HG02973 (cell line): ENCODE measurements at regions not wholly inside any gene's neighbourhood (a gene's known extent, or its start where the extent isn't known, plus 50 kb on each side); places are given as distances from the start of the nearest gene placed in this dataset.

Source experiments
- ATAC-seq: cut with Tn5 transposase; IDR thresholded peaks from one replicate; pipeline ENCODE4 v1.9.1; 2021; ENCODE audit warnings: moderate library complexity; ENCODE audit not compliant: unreplicated experiment

GRCh38 chr14:66056926-66057552 is 429.1 kb upstream of the CCDC196 start:
- no peak for ATAC-seq

DNA sequence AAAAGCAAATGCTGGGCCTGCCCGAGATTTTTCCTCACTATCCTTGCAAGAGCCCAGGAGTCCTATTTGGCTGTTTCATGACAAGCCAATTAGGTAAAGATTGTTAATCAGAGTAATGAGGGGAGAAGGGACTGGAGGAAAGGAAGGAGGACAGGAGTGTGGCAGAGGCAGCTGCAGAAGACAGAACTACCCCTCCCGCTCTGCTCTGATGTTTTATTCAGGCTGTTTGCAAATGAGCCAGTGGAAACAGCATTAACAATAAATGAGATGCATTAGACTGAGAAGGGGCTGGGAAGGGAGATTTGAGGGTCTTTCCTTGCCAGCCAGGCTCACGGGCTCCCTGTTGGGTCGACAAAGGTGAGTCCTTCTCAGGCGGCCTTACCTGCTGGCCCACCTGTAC is 421.0 kb upstream of the CCDC196 start:
- no peak for ATAC-seq

DNA sequence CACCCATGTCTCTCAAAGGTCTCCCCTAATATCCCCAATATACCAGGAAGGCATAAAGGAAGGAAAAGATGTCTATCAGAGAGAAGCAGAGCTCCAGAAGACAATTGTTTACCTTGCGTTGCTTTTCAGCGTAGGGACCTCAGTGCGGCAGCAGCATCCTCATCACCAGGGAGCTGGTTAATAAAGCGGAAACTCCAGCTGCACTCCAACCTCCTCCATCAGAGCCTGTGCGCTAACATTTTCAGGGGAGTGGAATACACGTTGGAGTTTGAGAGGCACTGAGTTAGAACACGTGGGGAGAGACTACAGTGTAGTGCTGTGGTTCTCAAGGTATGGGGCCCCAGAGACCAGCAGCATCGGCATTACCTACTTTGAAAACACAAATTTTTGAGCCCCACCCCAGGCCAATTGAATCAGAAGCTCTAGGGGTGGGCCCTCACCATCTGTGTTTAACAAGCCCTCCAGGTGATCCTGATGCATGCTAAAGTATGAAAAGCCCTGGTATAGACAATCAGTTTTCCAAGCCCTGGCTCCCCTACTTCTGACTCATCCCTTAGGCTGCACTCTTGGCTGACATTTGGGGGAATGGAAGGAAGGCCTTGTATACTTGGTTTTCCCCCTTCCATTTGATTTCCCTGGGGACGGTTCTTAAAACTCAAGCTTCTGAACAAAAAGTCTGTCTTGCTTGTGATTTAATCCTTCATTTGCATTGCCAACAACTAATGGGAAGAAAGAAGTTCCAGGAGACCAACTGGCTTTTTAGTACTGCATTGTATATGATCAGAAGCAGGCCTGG is 419.0 kb upstream of the CCDC196 start:
- no peak for ATAC-seq

- ATAC-seq: no peak
Measured at GRCh38 chr14:66069036-66069435, 417.1 kb upstream of the CCDC196 start.

- ATAC-seq: no peak
Measured at GRCh38 chr14:66069830-66070541, 416.2 kb upstream of the CCDC196 start.

DNA sequence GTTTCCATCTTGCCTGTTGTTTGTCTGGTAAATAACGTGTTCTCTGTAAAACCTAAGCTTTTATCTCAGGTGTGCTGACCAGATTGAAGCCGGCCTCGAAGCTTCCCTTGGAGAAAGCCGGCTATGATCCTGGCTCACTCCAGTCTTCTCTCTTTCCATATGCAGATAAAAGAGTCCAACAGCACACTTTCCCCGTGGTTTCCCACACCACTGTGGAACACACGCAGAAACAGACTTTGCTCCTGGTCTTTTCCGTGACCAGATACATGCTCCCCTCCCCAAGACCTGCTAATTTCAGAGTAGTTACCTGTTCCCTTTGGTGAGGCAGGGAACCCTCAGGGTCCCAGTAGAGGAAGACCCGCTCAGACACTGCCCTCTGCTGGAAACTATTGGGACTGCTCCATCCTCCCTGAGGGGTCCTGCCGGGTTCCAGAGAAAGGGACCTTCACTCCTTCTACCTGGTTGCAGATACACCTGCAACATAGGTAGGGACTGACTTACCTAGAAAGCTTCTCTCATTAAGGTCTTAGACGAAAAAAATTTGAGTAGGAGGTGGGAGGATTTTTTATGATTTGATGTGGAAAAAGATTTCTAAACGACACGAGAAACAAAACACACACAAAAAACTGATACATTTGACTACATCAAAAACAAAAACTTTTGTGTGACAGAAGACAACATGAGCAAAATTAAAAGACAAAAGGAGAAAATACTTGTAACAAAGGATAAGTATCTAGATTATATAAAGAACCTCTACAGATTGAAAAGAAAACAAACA is 415.4 kb upstream of the CCDC196 start:
- no peak for ATAC-seq

DNA sequence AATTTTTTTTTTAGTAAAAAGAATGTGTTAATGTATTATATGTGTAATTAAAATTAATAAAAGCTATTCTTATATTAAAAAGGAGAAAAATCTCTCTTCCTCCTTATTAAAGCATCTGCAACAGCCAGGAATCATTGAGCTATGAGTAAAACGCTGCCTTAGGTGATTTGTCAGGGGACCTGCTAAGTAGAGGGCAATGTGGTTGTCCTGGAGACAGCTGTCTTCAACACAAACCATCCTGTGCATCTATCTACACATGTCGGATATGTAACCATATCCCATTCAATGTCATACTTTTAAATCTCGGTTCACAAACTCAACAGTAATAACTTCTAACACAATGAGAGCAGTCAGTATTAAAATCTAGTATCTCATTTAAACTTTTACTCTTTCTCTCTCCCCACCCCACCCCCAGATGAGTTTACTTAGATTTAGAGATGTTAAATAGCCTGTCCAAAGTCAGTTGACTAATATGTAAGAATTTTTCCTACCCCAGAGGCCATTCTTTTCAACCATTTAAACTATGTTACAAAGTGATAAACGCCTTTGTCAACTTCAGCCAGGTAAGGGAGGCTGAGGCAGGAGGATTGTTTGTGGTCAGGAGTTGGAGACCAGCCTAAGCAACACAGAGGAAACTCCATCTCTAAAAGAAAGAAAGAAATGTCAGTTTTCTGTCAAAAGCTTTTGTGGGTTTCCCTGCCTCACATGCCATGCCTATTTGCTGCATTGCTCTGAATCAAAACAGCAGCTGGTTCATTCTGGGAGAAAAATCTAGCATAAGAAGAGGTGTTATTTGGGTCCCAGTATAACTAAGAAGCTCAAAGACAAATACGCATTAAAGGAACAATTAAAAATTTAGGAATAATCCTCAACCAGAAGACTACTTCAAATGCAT is 413.7 kb upstream of the CCDC196 start:
- no peak for ATAC-seq

DNA sequence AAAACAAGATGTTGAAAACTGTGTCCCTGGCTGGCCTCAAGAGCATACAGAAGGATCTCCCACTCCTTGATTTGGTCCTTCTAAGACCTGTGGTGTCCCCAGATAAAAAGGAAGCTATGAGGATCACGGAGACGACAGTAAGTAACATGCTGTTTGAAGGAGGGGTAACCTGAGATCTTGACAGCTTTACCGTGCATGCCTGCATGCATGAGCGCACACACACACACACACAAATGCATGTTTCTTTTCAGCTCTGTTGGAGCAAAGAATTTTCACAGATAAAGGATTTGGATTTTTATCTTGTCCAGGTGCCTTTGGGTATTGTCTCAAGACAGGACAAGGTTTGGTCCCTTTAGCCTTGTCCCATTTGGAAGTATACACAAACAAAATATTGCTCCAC is 411.6 kb upstream of the CCDC196 start:
- no peak for ATAC-seq

- no peak for ATAC-seq
Measured at GRCh38 chr14:66076176-66076575, 410.0 kb upstream of the CCDC196 start.

- ATAC-seq: no peak
Measured at GRCh38 chr14:66078006-66078405, 408.2 kb upstream of the CCDC196 start.

GRCh38 chr14:66081594-66082376 is 404.4 kb upstream of the CCDC196 start:
- ATAC-seq: no peak

DNA sequence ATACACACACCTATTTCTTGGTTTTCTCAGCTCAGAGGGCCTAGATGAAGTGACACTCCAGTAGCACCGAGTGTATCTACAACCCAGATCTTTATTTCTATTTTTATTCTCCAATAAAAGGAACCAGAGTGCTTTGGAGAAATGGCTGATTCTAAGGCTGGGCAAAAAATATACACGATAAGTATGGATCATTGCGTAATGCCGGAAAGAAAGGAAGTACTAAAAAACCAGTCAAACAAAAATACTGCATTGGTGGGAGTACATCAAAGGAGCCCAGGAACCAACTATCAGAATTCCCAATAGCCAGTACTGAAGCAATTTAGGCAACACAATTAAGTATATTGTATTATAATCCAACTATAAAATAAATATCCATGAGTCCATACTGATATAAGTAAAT is 400.9 kb upstream of the CCDC196 start:
- no peak for ATAC-seq

DNA sequence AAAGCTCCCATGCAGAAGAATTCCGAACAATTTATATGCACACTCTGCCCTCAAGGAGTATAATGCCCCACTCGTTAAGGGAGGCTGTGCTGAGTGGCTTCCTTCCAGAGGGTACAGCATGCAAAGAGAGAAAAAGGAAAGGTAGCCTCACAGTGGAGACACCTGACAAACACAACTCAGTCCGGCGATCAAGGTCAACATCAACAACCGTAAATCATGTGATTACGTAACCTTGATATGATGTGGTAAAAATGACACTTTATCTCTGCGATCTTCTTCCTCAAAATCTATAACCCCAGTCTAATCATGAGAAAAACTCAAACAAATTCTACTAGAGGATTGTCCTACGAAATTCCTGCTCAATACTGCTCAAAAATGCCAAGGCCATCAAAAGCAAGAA is 400.5 kb upstream of the CCDC196 start:
- no peak for ATAC-seq

DNA sequence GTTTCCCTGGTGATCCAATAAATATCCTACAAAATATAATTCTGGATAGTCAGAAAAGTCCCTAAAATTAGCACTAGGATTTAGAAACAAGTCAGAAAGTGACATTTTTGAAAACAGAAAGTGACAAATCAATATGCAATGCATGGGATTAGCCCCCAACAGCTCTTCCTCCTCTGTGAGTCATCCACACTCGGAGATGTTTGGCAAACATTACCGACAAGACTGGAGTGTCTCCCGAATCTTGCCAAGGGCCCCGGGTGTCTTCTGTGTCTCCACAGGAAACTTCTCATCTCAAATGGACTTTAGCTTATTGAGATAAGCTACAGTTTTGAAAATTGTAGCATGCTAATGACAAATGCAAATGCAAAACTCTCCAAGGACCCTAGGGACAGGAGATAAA is 398.9 kb upstream of the CCDC196 start:
- ATAC-seq: no peak

- no peak for ATAC-seq
Measured at GRCh38 chr14:66088656-66089055, 397.5 kb upstream of the CCDC196 start.

DNA sequence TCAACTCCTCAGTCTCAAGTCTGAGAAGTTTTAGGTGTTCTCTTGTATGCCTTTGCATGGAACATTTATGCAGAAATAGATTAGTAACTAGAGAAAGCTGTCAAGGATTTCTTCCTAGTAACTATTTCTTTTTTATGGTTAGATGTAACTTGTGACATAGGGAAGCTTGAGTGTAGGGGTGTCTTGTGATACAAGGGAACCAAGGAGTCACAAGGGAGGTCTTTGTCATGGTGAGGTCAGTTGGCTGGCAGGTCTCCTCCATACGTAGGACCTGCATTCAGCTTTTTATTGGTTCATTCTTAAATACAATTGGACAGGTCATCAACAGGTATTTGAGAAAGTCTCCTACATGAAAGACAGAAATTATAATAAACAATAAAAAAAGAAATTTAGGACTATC is 394.0 kb upstream of the CCDC196 start:
- ATAC-seq: no peak

- ATAC-seq: no peak
Measured at GRCh38 chr14:66092748-66093147, 393.4 kb upstream of the CCDC196 start.

GRCh38 chr14:66094001-66094727 is 392.0 kb upstream of the CCDC196 start:
- no peak for ATAC-seq

- no peak for ATAC-seq
Measured at GRCh38 chr14:66099451-66099850, 386.7 kb upstream of the CCDC196 start.
